IPS-NIHi11 (cell line): ENCODE measurements at regions not wholly inside any gene's neighbourhood (a gene's known extent, or its start where the extent isn't known, plus 50 kb on each side); places are given as distances from the start of the nearest gene placed in this dataset.

Experiments used
- DNase-seq: peaks from one replicate; pipeline ENCODE4 v3.0.0; 2012; ENCODE audit warnings: mixed read lengths, low spot score

DNA sequence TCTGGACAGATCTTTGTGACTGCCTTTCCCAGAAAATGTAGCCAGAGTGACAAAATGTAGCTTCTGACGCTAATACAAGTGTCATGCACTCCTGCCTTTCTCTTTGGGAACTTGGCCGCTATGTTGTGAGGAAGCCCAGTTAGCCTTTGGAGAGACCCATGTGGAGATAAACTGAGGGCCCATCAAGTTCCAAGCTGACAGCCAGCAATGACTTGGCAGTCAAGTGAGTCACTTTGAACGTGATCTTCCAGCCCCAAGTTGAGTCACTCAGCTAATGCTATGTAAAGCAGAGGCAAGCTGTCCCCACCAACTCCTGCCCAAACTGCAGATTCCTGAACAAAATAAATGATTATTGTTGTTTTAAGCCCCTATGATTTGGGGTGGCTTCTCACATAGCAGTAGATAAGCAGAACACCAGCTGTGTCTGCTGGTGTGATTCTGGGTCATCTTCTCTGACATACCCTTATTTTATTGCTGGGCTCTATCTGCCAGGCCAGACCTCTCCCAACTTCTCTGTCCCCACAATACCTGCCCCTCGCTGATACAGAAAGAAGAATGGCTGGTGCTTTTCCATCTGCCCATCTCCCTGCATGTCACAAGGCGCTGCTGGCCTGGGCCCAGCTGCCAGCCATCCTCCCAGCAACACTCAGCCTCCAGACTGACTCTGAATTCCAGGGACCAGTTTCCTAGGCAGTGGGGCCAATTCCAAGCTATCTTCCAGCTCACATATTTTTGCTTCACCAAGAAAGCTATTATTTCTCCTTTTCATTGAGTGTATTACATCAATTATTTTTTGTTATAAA lies 274.8 kb downstream of the LRFN2 start:
- DNase-seq = no peak

DNA sequence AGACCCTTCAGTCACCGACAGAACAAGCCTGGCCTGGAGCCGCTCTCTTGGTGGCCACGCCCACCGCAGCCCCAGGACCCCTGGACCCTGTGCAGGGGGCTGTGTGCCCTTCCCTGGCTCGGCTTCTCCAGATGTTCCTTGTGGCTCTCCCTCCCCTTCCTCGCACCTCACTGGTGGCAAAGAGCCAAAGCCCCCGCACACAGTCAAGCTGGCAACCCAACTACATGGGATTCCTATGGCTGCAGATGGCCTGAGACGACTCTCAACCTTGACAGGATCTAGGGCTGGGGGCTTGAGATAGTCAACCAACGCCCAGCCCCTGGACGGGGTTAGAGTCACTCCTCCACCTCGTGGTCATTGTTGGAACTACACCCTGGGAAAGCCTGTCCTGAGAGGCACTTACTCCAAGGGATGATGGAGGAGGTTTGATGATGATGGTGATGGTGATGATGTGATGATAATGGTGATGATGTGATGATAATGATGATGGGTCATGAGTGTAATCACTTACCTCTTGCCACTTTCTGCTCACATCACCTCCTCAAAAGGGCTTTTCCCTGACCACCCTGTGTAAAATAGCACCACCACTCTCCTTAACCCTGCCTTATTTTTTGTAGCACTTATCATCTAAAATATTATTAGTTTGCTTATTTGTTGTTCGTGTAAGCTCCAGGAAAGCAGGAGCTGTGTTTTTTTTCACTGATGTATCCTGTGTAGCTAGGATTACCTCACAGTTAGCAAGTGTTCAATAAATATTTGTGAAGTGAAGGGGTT lies 278.4 kb downstream of the LRFN2 start:
- DNase-seq = peak; percentile 88

DNA sequence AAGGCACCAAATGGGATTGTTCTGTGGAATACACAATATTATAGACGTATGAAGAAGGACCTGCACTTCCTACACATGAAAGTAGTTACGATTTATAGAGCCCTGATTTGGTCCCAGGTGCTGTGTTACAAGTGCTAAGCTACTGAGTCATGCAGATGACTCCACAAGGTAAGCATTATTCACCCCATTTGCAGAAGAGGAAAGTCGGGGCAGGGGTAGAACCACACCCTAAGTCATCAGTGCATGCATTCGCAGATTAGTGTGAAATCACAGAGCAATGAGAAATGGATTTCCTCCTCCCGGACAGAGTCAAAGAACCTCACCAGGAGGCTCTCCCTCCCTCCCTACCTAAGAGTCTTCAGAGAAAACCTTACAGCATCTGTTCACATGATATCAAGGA lies 279.5 kb downstream of the LRFN2 start:
- DNase-seq = no peak

DNA sequence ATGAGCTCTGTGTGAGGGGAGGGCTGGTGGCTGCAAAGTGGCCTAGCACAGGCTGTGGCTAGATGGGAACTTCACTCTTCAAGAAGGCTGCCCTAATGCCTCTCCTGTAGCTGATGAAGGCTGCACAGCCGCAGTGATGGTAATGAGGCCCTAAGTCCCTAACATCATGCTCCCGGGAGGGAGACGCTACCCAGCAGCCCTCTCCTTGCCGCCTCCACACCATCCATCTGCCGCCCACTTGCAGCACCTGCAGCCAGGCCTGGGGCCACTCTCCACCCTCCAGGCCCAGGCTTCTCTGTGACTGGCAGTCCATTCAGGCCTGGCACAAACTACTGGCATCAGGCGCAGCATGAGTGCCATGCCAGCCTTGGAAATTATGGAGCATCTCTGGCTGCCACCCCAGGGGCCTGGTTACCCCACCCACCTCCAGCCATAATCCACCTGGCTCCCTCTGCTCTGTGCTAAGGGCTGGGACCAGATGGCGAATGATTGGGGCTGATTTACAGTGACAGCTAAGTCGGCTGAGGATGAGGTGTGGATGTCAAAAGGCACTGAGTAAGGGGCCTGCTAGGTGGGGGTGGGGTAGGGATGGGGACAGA lies 284.2 kb downstream of the LRFN2 start:
- DNase-seq = no peak

DNA sequence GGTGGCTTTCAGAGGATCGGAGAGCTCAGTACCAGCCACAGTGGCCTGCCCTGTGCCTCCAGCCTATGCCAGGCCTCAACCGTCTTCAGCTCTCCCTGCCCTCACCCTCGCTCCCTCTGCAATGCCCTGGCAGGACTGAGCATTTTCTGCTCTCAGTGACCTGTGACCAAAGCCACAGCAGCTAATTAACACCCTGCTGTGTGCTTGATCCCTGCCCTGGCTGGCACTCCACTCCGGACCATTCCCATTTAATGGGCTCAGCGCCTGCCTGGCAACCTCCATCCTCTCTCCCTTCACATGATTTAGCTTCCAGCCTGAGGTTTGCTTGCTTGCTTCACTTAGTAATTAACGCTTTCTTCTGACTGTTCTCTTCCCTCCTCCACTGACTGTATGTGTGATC lies 287.5 kb downstream of the LRFN2 start:
- DNase-seq = no peak

DNA sequence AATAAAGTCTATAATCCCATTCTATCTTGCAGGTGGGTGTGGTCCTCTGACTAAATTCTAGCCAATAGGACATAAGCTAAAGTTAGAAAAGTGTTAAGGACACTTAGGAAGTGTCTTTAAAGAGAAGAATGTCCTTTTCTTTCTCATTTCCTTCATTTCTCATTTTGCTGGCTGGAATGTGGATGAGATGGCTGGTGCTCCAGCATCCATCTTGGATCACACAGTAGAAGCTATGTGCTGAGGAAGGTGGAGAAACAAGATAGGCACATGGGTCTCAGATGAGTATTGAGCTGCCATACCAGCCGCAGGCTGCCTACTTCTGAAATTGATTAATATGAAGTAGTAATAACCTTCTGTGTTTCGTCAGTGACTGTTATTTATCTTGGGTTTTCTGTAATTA lies 289.0 kb downstream of the LRFN2 start:
- DNase-seq = no peak

DNA sequence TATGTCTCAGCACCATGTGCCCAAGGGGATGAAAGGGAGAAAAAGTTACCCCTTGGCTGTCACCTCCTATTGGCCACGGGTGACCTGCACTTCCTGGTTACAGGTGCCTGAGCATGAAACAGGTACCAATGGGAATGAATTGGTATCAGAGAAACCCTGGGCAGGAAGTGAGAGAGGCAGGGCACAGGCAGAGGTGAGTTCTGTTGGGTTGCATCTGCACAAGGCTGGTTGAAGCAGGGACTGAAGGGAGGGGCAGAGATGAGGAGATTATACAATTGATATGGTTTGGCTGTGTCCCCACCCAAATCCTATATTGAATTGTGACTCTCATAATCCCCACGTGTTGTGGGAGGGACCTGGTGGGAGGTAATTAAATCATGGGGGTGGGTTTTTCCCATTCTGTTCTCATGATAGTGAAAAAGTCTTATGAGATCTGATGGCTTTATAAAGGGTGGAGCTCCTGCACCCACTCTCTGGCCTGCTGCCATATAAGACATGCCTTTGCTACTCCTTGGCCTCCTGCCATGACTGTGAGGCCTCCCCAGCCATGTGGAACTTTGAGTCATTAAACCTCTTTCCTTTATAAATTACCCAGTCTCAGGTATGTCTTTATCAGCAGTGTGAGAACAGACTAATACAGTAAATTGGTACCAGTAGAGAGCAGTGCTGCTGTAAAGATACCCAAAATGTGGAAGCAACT lies 291.8 kb downstream of the LRFN2 start:
- DNase-seq = no peak

DNA sequence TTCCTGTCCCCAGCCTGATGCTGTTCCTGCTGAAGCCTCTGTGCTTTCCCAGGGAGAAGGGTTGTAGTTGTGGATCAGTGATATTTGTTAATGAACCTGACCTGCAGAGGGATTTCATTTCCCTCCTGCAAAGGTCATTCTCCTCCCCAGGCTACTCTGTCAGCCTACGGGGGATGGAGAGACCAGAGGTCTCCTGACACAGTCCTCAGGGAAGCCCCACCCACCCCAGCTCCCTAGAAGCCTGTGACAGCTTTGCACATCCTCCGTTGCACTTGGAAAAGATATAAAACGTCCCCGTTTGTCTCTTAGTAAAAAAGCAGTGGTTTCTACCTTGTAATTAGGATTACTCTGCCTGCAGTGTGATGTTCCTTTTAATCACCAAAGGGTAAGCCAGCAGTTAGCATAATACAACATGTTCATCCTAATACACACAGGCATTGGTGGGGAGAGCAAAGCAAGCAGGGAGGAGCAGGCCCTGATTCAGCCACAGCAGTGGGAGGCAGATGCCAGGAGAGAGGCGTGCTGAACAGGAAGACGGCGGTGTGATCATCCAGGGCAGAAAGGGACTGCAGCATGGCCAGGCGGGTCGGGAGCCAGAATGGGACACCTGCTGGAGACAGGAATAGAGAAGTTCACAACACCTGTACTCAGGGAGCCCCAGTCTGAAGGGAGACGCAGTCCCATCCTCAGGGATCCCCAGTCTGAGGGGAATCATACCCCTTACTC lies 293.5 kb downstream of the LRFN2 start:
- DNase-seq = no peak

DNA sequence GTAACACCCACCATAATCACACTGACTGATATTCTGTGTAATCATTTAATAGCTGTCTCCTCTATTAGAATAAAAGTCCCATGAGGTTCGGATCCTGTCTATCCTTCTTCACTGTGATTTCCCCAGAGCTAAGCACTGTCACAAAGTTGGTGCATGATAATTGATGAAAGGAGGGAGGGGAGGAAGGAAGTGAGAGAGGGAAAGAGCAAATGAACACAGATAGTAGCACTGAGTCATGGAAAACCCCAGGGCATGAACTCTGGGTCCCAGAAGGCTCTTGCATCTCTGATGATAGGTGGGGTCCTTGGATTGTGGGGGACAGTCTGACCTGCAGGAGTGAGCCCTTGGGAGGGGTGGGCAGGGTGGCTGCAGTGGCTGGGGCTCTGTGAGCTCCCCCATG lies 294.1 kb downstream of the LRFN2 start:
- DNase-seq = no peak

DNA sequence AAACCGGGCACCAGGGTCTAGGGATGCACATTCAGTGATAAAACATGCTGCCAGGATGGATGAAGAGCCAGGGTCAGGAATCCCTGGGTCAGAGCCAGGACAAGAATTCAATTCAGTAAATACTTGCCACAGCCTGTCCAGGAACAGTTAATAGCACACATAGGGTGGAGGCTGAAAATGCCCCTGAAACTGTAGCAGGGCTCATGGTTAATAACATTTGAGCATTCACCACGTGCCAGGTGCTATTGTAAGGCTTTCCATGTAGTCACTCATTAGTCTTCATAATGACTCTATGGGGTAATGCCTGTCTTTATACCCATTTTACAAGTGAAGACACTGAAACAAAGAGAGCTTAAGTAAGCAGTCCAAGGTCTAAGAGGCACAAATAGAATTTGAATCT lies 296.3 kb downstream of the LRFN2 start:
- no peak for DNase-seq

DNA sequence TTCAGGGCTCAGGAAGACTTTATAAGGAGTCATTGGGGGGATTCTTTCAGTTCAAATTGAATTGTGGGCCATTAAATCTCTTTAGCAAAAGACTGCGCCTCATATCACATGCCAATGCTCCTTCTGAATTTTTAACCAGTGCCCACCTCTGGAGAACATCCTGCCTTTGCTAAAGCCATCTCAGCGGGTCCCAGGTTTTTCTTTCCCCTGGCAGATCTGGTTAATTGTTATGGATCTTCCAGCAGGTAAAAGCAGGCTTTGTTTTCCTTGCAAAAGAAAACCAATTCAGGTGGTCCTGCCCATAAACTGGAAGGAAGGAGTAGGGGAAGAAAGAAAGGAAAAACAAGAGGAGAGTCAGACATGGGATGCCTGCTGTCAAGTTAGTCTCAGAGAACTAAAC lies 298.2 kb downstream of the LRFN2 start:
- DNase-seq = no peak

DNA sequence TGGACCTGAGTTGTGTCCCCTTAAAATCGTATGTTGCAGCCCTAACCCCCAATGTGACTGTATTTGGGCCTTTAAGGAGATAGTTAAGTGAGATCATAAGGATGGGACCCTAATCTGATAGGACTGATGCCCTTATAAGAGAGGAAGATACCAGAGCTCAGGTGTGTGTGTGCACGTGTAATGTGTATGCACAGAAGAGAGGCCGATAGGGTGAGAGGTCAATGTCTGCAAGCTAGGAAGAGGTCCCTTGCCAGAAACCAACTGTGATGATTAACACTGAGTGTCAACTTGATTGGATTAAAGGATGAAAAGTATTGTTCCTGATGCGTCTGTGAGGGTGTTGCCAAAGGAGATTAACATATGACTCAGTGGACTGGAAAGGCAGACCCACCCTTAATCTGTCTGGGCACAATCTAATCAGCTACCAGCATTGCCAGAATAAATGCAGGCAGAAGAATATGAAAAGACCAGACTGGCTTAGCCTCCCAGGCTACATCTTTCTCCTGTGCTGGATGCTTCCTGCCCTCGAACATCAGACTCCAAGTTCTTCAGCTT lies 299.8 kb downstream of the LRFN2 start:
- DNase-seq = no peak

DNA sequence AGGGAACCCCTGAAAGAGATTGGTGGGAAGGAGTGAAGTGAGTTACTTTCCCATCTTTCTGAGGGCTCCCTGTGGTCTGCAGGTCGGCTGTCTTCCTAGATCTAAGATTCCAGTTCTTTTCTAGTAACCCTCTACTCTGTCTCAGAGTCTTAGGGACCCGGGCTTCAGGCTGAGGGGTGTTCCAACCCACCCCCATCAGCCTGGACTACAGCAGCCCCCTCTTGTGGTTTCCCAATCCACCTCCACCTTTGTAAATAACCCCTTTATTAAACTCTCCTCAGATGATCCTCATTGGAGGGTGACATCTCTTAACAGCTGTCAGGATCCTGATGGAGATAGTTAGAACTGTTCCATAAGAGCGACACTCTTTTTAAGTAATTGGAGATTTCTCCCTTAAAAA lies 300.4 kb downstream of the LRFN2 start:
- peak; percentile 31 for DNase-seq

DNA sequence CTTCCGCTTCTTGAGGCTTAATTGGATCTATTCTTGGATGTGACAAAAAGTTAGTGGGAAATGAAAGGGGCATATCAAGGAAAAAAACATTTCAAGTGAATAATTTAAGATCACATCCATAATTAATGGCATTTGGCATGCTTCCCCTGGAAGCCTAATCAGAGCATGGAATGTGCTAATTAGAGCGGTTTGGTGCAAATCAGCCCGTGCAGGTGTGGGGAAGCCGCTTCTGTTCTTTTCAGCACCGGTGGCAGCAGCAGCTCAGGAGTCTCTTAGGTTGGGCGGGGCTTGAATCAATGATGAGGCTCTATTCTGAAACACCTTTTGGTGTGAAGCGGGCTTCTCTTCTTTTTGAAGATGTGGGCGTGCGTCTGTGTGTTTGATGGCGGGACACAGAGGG lies 301.2 kb downstream of the LRFN2 start:
- DNase-seq = peak; percentile 52

DNA sequence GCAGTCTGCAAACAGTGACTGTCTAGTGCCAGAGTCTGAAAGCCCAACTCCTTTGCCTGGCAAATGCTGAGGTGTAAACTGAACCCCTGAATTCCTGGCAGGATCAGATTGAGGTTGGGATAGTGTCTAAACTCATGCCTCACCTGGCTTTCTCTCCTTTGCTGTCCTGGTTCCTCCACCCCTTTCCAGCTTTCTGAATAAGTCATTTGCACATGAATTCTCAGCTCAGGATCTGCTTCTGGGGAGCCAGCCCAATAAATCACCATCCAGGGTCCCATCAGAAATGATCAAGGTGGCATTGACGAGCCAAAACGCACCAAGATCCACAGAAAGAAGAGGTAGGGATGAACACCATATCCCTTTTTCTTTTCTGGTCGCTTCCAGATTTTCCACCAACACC lies 301.6 kb downstream of the LRFN2 start:
- no peak for DNase-seq

DNA sequence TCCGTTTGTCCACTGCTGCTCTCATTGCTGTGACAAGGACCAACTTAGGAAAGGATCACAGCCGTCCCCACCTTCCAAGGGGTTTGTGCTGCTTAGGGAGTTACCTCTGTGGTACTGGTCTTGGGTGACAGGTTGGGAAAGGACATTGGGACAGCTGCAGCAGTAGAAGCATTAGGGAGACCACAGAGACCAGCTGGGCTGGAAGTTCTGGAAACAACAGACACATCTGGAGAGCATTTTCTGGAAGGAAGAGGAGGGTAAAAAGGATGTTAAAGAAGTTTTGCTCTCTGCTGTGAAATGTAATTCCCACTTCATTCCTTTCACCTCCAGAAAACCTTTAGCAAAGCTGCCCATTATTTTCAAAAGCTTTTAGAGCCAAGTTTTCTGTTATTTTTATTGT lies 304.2 kb downstream of the LRFN2 start:
- no peak for DNase-seq

DNA sequence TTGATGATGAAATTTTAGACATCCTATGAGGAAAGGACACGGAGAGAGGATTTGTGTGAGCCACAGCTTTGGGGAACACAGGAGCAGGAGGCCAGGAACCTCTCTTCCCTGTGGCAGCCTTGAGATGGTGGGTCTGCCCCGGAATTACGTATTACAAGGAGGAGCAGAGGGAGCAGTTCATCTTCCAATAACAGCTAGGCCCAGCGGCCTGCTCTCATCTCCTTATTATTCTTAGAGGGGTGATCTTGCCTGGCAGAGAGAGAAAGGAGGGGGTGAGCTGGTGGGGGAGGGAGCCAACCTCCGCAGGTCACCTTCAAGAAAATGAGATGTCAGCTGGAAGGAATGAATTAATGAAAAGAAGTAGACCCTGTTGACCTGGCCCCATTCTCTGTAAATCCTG lies 305.8 kb downstream of the LRFN2 start:
- DNase-seq = no peak

DNA sequence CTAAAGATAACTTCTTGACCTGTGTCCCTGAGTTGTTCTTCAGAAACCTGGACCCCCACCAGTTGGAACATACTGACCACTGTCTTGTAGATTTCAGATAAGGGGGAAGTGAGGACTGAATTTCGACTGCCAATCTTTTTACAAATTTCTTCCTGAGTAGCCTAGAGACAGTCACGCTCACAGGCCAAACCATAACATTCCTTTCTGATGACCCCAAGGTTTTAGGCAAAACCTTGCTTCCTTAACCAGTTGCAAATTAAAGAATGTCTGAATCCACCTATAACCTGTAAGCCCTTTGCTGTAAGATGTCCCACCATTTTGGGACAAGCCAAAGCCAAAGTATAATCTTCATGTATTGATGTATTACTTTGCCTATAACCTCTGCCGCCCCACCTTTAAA lies 306.9 kb downstream of the LRFN2 start:
- DNase-seq = no peak

DNA sequence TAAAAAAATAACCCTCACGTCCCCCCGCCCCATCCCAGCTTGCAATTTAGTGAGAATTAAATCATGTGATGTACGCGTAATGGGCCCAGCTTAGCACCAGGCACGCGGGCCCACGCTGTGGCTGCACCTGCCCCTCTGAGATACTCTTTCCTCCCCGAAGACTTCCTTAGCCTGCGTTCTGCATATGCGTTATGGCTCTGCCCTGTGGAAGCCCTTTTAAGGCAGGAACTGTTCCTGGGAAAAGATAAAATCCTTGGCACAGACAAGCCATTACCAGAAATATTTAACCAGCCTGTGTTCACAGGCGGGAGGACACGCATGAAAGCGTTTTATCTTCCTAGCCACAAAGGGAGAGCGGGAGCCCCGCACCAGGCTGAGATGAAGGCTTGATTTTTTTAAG lies 311.0 kb downstream of the LRFN2 start:
- no peak for DNase-seq

DNA sequence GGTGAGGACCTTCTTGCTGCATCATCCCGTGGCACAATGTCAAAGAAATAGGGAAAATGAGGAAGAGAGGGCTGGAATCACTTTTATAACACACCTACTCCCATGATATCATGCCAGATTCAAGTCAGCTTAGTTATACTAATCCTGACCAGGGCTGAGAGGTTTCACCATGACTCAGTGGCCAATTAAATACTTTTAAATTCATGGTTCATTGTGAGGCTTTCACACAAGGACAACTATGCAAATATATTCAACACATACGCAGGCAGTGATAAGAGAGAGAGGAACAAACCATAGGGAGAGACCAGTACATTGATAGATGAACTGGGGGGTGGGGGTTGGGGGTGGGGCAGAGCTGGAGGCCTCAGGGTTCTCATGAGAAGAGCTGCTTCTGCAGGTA lies 313.1 kb downstream of the LRFN2 start:
- no peak for DNase-seq

DNA sequence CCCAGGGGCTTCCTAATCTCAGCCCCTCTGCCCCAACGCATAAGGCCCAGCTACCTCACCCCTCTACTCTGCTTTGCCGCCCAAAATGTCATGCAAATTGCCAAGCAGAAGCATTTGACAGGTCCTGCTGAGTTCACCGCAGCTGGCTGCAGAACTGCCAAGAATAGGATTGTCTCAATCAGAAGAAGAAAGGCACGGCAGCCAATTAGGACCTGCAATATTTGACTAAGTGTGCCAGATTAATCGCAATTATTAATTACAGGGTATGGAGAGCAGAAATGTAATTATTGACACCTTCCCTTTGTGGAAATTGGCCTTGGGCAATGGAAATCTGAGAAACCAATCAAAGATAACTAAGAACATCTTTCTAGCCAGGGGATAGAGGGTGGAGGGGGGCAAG lies 318.6 kb downstream of the LRFN2 start:
- no peak for DNase-seq

DNA sequence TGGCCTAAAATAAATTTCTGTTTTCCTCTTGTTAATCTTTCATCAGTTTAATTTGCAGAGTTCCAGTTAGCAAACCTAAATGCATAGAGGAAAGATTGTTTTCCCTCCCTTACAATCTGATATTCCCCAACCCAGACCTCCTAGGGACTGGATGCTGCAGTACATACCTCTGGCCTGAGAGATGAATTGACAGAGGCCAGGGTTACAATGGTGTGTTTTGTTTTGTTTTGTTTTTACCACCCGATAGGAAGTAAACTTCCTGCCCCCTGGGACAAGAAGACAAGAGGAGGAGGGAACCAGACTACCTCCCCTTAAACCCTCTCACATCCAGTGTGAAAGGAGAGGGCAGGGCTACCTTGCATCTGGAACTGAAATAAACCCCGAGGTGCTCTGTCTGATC lies 319.0 kb downstream of the LRFN2 start:
- no peak for DNase-seq
